ENCODE measurements at regions not wholly inside any gene's neighbourhood (a gene's known extent, or its start where the extent isn't known, plus 50 kb on each side); places are given as distances from the start of the nearest gene placed in this dataset.

- DNase-seq: no peak
Observed at GRCh38 chr9:20111173-20111843, 322.5 kb upstream of the SLC24A2 start.

GRCh38 chr9:20095430-20096092 is 306.7 kb upstream of the SLC24A2 start:
- DNase-seq: no peak

- DNase-seq: no peak
Observed at GRCh38 chr9:20092561-20092960, 303.7 kb upstream of the SLC24A2 start.

GRCh38 chr9:20087481-20087880 is 298.6 kb upstream of the SLC24A2 start:
- no peak for DNase-seq

DNA sequence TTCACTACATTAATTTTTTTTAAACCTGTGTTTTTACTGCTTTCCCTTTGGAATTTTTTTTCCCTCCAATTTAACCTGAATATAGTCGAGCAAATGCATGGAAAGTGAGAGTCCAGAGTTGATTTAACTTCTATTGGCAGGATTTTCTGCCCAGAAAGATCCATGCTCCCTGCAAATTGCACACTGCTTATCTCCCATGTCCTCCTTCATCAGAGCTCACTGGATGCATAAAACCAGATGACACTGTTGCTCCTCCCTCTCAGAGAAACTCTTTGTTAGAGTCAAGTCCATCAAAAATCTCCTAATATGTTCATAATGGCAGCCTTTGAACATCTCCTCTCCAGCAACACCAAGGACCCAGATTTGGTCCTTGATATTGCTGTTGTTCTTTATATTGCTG is 297.0 kb upstream of the SLC24A2 start:
- DNase-seq: no peak

GRCh38 chr9:20084125-20084524 is 295.3 kb upstream of the SLC24A2 start:
- no peak for DNase-seq

GRCh38 chr9:20083390-20083789 is 294.6 kb upstream of the SLC24A2 start:
- DNase-seq: no peak

DNA sequence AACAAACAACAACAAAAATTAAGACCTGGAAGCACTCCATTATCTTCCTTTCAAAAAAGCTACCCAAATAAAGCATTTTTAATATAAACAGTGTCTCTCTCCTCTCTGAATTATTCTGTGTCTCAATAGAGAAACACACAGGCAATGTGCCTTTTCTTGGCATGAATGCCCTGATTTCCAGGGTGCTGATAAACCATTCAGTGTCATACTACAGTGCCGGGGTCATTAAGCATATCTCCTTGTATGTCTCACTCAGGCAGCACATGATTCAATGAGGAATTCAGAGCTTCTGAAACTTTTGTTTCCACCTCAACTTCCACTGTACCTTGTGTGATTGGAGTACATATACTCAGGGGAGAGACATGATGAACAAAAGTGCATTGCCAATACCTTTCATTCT is 294.0 kb upstream of the SLC24A2 start:
- no peak for DNase-seq

GRCh38 chr9:20082406-20082805 is 293.6 kb upstream of the SLC24A2 start:
- DNase-seq: no peak

DNA sequence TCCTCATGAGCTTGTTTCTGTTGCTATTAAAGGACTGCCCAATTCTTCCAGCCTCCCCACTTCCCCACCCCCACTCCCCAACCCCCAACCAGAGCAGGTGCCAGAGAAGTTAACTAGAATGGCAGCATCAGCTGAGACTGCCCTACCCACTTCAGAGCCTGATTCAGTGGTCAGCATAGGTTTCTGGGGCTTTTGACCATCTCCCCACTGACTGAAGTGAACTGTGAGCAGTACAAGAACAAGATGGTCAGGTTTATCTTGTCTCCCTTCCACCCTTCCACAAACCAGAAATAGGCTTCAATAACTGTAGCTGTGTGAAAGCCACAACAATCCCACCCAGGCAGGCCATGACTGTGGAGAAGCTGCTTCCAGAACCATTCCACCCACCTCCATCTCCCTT is 289.4 kb upstream of the SLC24A2 start:
- no peak for DNase-seq

DNA sequence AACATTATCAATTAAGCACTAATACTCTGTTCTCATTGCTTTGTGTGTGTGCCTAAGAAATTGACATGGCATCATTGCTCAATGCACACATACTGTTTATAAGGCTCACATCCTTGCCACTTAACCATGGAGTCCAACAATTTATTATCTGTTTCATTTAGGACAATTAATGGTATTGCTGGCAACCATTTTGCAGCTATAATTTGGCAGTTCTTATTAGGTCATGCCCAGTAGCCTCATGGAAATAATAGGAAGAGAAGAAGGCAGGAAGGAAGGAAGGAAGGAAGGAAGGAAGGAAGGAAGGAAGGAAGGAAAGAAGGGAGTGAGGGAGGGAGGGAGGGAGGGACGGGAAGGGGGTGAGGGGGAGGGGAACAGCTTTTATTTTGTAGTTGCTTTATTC is 285.5 kb upstream of the SLC24A2 start:
- DNase-seq: no peak

DNA sequence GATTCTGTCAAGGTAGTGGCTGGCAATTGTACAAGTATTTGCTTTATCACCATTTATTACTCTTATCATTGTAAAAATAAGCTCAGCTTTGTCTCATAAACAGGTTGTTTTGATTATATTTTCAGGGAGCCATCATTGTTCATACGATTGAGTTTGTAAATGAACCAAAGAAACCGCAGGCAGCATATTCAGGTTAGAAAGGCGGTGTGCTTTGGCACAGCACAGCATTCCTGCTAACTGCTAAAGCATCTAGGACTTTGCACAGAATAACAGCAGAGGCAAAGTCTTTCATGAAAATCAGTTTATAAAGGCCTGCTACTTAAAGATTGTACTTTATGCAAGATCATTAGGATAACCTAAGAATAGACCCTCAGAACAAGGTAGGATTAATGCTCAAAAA is 281.5 kb upstream of the SLC24A2 start:
- DNase-seq: peak; percentile 31

GRCh38 chr9:20065796-20066700 is 277.2 kb upstream of the SLC24A2 start:
- no peak for DNase-seq

- no peak for DNase-seq
Observed at GRCh38 chr9:20065046-20065445, 276.2 kb upstream of the SLC24A2 start.

- DNase-seq: no peak
Observed at GRCh38 chr9:20054734-20055133, 265.9 kb upstream of the SLC24A2 start.

- no peak for DNase-seq
Observed at GRCh38 chr9:20048985-20049384, 260.1 kb upstream of the SLC24A2 start.

DNA sequence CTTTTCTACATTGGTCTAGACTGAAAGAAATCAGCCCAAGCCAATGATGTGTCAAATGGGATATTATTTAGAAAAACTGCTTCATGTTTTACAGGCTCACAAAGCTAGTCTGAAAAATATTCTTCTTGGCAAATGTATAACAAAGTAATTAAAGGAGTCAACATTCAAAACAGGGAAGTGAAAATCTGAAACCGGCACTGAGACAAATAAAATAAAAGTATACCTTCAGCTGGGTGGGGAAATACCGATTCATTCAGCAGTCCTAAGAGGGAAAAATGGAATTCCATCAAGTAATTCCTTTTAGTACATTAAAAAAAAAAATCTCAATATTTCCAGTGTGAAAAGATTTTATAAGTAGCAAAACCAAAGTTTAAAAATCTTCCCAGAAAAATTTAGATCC is 259.6 kb upstream of the SLC24A2 start:
- no peak for DNase-seq

DNA sequence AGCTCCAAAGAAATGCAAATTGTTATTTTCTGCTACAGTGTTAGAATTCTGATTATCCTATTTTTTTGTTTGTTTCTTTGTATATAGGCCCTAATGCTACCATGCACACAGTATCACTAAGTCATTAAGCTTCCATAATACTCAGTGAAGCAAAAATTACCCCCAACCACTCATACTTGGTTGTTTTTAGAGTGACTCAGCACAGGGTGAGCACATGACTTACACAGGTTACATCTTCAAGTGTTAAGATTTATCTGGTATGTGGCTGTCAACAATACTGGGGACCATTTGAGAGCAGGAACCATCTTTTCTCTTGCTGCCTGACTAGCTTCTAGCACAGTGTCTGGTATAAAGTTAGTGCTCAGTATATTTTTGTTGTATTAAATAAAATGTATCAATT is 255.8 kb upstream of the SLC24A2 start:
- DNase-seq: peak; percentile 55

- DNase-seq: no peak
Observed at GRCh38 chr9:20043461-20043860, 254.6 kb upstream of the SLC24A2 start.

DNA sequence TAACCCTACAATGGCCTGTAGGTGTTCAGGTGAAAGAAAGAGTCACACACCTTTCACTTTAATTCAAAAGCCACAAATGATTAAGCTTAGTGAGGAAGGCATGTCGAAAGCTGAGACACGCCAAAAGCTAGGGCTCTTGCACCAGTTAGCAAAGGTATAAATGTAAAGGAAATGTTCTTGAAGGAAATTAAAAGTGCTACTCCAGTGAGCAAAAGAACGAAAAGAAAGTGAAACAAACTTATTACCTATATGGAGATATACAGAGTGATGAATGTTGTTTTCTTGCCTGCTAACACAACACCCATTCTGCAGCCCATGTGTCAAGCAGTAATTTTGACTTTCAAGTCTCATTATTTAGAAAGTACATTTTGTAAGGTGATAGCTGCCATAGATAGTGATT is 254.2 kb upstream of the SLC24A2 start:
- no peak for DNase-seq

DNA sequence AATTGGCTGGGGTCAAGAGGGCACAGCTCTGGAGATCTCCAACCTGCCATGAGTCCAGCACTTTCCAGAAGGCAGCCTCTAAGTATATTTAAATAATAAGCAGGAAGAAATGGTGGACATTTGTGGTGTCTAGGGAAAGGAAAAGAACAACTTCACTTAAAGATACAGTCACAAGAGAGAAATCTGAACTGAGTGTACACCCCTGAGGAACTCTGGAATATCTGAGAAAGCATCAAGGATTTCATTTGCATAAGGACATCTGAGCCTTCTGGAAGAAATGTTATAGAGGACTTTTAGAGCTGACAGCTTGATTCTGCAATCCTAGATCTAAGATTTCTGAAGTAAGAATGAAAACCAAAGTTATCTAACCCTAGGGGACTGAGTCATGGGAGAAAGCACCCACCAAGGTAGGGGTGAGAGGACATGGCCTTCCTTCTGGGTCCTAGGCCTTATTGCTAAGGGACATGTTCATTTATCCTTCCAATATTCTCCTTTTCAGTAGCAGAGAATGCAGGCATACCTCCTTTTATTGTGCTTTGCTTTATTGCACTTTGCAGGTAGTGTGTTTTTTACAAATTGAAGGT is 253.4 kb upstream of the SLC24A2 start:
- DNase-seq: no peak

GRCh38 chr9:20041697-20042081 is 252.9 kb upstream of the SLC24A2 start:
- no peak for DNase-seq

DNA sequence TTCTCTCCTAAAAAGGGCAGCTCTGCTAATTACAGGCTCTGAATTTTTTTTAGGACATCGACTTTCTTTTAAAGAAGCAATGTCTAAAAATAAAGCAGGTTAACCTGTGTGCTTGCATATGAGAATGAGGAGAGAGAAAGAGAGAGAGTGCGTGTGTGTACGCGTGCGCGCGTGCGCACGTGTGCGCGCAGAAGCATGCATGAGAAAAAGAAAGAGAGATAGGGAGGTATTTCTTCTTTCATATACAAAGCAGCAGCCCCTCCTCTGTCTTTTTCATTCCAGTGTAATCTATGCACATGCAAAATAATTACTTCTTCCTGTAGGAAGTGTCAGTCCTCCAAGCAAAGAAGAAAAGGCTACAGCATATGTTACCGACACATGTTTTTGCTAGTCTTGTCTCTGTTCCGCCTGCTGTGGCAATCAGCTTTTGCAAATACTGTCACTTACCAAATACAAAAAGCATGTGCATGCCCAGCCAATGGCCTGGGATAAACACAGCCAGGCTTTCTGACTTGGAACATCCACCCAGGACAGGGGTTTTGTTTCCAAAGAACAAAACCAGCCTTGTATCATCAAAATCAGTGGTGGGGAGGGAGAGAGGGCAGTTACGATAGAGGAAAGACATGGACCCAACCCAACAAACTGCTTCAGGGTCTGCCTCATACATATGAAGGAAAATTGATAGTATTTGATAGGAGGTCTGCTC is 252.3 kb upstream of the SLC24A2 start:
- no peak for DNase-seq
